ENCODE measurements at regions not wholly inside any gene's neighbourhood (a gene's known extent, or its start where the extent isn't known, plus 50 kb on each side); places are given as distances from the start of the nearest gene placed in this dataset.

- TF ChIP-seq CTCF (conservative IDR thresholded peaks at IDR 0.05 in 1 of 2, IDR thresholded peaks at IDR 0.05 in 1 of 2; ENCODE audit: low read depth in 1 of 2, low read length in 2 of 2): no peak
- TF ChIP-seq EZH2 (IDR thresholded peaks at IDR 0.05; ENCODE audit: low read length, missing control alignments): no peak
Measured at GRCh38 chr7:27299861-27300260, 57.3 kb downstream of the EVX1 start.

All from fibroblast of lung (primary cell).